CD1c-positive myeloid dendritic cell (primary cell): ENCODE measurements at regions not wholly inside any gene's neighbourhood (a gene's known extent, or its start where the extent isn't known, plus 50 kb on each side); places are given as distances from the start of the nearest gene placed in this dataset.
A peak's percentile ranks its signal among the peaks of the same experiment; 100 is the strongest.
"Not testable (repeated sequence)": the region's sequence is repeated elsewhere in the genome, so short reads cannot be mapped to it uniquely, and the experiment has no call there.

Experiments used
- DNase-seq: peaks from one replicate; pipeline ENCODE4 v3.0.0-alpha.2; 2016; ENCODE audit errors: extremely low spot score

- DNase-seq: peak; percentile 48
Measured at GRCh38 chr10:2893158-2893845, 174.0 kb upstream of the PFKP start.

- no peak for DNase-seq
Measured at GRCh38 chr10:2891770-2892124, 175.6 kb upstream of the PFKP start.

- DNase-seq: no peak
Measured at GRCh38 chr10:2891073-2891769, 176.1 kb upstream of the PFKP start.

GRCh38 chr10:2890093-2890492, 177.3 kb upstream of the PFKP start:
- DNase-seq: no peak

- DNase-seq: no peak
Measured at GRCh38 chr10:2888403-2889004, 178.8 kb upstream of the PFKP start.

- DNase-seq: no peak
Measured at GRCh38 chr10:2887391-2888070, 179.8 kb upstream of the PFKP start.

- DNase-seq: no peak
Measured at GRCh38 chr10:2886662-2887061, 180.7 kb upstream of the PFKP start.

- peak; percentile 30 for DNase-seq
Measured at GRCh38 chr10:2885288-2886278, 181.8 kb upstream of the PFKP start.

GRCh38 chr10:2883983-2884540, 183.3 kb upstream of the PFKP start:
- peak; percentile 9 for DNase-seq

GRCh38 chr10:2883238-2883637, 184.1 kb upstream of the PFKP start:
- no peak for DNase-seq

- no peak for DNase-seq
Measured at GRCh38 chr10:2882628-2883027, 184.7 kb upstream of the PFKP start.

- DNase-seq: no peak
Measured at GRCh38 chr10:2881720-2882620, 185.4 kb upstream of the PFKP start.

- not testable (repeated sequence) for DNase-seq
Measured at GRCh38 chr10:2880050-2880449, 187.3 kb upstream of the PFKP start.

- DNase-seq: no peak
Measured at GRCh38 chr10:2878818-2879217, 188.5 kb upstream of the PFKP start.

GRCh38 chr10:2876032-2876431, 191.3 kb upstream of the PFKP start:
- DNase-seq: no peak

- DNase-seq: no peak
Measured at GRCh38 chr10:2874963-2875362, 192.4 kb upstream of the PFKP start.

- no peak for DNase-seq
Measured at GRCh38 chr10:2873769-2874168, 193.6 kb upstream of the PFKP start.

- no peak for DNase-seq
Measured at GRCh38 chr10:2871673-2872219, 195.6 kb upstream of the PFKP start.

- no peak for DNase-seq
Measured at GRCh38 chr10:2870654-2871053, 196.7 kb upstream of the PFKP start.
